H1 (cell line): ENCODE measurements at regions not wholly inside any gene's neighbourhood (a gene's known extent, or its start where the extent isn't known, plus 50 kb on each side); places are given as distances from the start of the nearest gene placed in this dataset.

ENCODE experiments used
- CTCF ChIA-PET: fragments of 300-600 bp; sonication (Branson Sonifier 250); formaldehyde crosslinking; loops from one replicate; lab custom pipeline; 2021; ENCODE audit not compliant: partially characterized antibody; lab: Charles Lee
- POLR2A ChIA-PET: fragments of 300-600 bp; sonication (Branson Sonifier 250); formaldehyde crosslinking; loops from one replicate; lab custom pipeline; 2021; ENCODE audit warnings: inconsistent platforms; ENCODE audit not compliant: partially characterized antibody; lab: Charles Lee
- DNase-seq, 2 experiments: peaks; one replicate each; pipeline versions ENCODE4 v3.0.0 to v3.0.0-alpha.2; 2010 to 2022; ENCODE audit warnings: low spot score in 2 of 2, low read depth in 1 of 2, mixed read lengths in 1 of 2
- FAIRE-seq: peaks from 2 replicates; lab custom pipeline; 2011; peaks lifted over from hg19 to GRCh38; lab: Jason Lieb, UNC
- H2AFZ ChIP-seq: 2 replicates; pipeline ENCODE4 v1.8.1; 2012; ENCODE audit warnings: low read length, inconsistent platforms
- H2AK5ac ChIP-seq: 2 replicates; pipeline ENCODE4 v1.6.1; 2013; ENCODE audit warnings: low read depth, low read length
- H2BK120ac ChIP-seq: replicated peaks from 2 replicates; pipeline ENCODE3; 2013; ENCODE audit warnings: low read depth, low read length, inconsistent platforms
- H2BK12ac ChIP-seq: 2 replicates; pipeline ENCODE4 v1.6.1; 2013; ENCODE audit warnings: low read depth, low read length
- H2BK15ac ChIP-seq: 2 replicates; pipeline ENCODE4 v1.6.1; 2013; ENCODE audit warnings: low read length
- H2BK20ac ChIP-seq: 2 replicates; pipeline ENCODE4 v1.6.1; 2013; ENCODE audit warnings: low read length
- H2BK5ac ChIP-seq: 2 replicates; pipeline ENCODE4 v1.6.1; 2013; ENCODE audit warnings: low read depth, low read length
- H3K14ac ChIP-seq: 2 replicates; pipeline ENCODE4 v1.6.1; 2013; ENCODE audit warnings: inconsistent platforms; ENCODE audit not compliant: insufficient read length
- H3K18ac ChIP-seq: 2 replicates; pipeline ENCODE4 v1.6.1; 2013; ENCODE audit warnings: low read length; ENCODE audit errors: extremely low read depth
- H3K23ac ChIP-seq: 2 replicates; pipeline ENCODE4 v1.6.1; 2013; ENCODE audit warnings: inconsistent platforms; ENCODE audit not compliant: insufficient read length
- H3K23me2 ChIP-seq: 2 replicates; pipeline ENCODE4 v1.6.1; 2013; ENCODE audit warnings: low read depth, low read length
- H3K27ac ChIP-seq: 2 replicates; pipeline ENCODE4 v1.6.1; 2011; ENCODE audit warnings: low read depth, low read length, inconsistent platforms
- H3K27me3 ChIP-seq, 4 experiments: replicated peaks in 1 of 4; 1 replicate in 1 of 4; 2 replicates in 3 of 4; pipeline versions ENCODE4 v1.6.1 to v1.8.1; 2011 to 2013; ENCODE audit warnings: low read length in 3 of 4, mild to moderate bottlenecking in 3 of 4, inconsistent platforms in 2 of 4, mixed read lengths in 2 of 4, moderate library complexity in 1 of 4; ENCODE audit not compliant: control insufficient read depth in 3 of 4, insufficient read depth in 3 of 4; ENCODE audit errors: extremely low read depth in 1 of 4
- H3K36me3 ChIP-seq, 4 experiments: 2 replicates each; pipeline versions ENCODE4 v1.6.1 to v1.8.1; 2011 to 2013; ENCODE audit warnings: mild to moderate bottlenecking in 4 of 4, low read length in 3 of 4, moderate library complexity in 2 of 4, control low read depth in 1 of 4, inconsistent platforms in 1 of 4; ENCODE audit not compliant: insufficient read depth in 4 of 4, control insufficient read depth in 2 of 4
- H3K4ac ChIP-seq: replicated peaks from 2 replicates; pipeline ENCODE3; 2013; ENCODE audit warnings: low read length, low read depth, mixed read lengths, inconsistent platforms; ENCODE audit not compliant: insufficient read length
- H3K4me1 ChIP-seq, 4 experiments: replicated peaks in 1 of 4; 1 replicate in 1 of 4; 2 replicates in 3 of 4; pipeline versions ENCODE4 v1.6.1 to v1.8.1; 2011 to 2013; ENCODE audit warnings: low read length in 3 of 4, inconsistent platforms in 2 of 4, mixed read lengths in 1 of 4; ENCODE audit not compliant: insufficient read depth in 4 of 4, control insufficient read depth in 3 of 4
- H3K4me2 ChIP-seq, 2 experiments: 2 replicates each; pipeline versions ENCODE4 v1.6.1 to v1.8.1; 2011 to 2013; ENCODE audit warnings: low read depth in 2 of 2, low read length in 2 of 2, control low read depth in 1 of 2, inconsistent platforms in 1 of 2, mild to moderate bottlenecking in 1 of 2; ENCODE audit not compliant: insufficient read depth in 1 of 2
- H3K4me3 ChIP-seq, 4 experiments: fragments of 200-600, 300-600 bp in 1 of 4; sonication (generic), shearing (Covaris generic), sonication (Bioruptor Twin) in 1 of 4; 2 replicates each; pipeline versions ENCODE4 v1.5.1 to v1.8.1; 2011 to 2016; ENCODE audit warnings: low read length in 4 of 4, low read depth in 3 of 4, control low read depth in 2 of 4, inconsistent platforms in 2 of 4, mild to moderate bottlenecking in 2 of 4, mixed read lengths in 1 of 4, moderate library complexity in 1 of 4; ENCODE audit not compliant: insufficient read depth in 2 of 4; ENCODE audit errors: extremely low read depth in 1 of 4
- H3K56ac ChIP-seq: replicated peaks from 2 replicates; pipeline ENCODE3; 2013; ENCODE audit warnings: low read depth, mild to moderate bottlenecking, mixed read lengths, low read length, inconsistent platforms; ENCODE audit not compliant: insufficient read length
- H3K79me1 ChIP-seq: 2 replicates; pipeline ENCODE4 v1.6.1; 2013; ENCODE audit warnings: low read depth, low read length, control low read depth
- H3K79me2 ChIP-seq, 2 experiments: 2 replicates each; pipeline versions ENCODE4 v1.6.1 to v1.8.1; 2012 to 2013; ENCODE audit warnings: low read length in 2 of 2, mild to moderate bottlenecking in 2 of 2, inconsistent platforms in 1 of 2; ENCODE audit not compliant: insufficient read depth in 2 of 2, control insufficient read depth in 1 of 2
- H3K9ac ChIP-seq, 4 experiments: replicated peaks in 1 of 4; 1 replicate in 1 of 4; 2 replicates in 3 of 4; pipeline versions ENCODE4 v1.6.1 to v1.8.1; 2011 to 2013; ENCODE audit warnings: low read depth in 3 of 4, low read length in 3 of 4, control low read depth in 2 of 4, mild to moderate bottlenecking in 2 of 4, moderate library complexity in 2 of 4, inconsistent platforms in 1 of 4; ENCODE audit errors: extremely low read depth in 1 of 4
- H3K9me3 ChIP-seq, 2 experiments: 2 replicates each; pipeline versions ENCODE4 v1.6.1 to v1.8.1; 2012 to 2013; ENCODE audit warnings: mild to moderate bottlenecking in 2 of 2, moderate library complexity in 2 of 2, control low read depth in 1 of 2, inconsistent platforms in 1 of 2, low read depth in 1 of 2, low read length in 1 of 2, mixed read lengths in 1 of 2; ENCODE audit not compliant: insufficient read depth in 2 of 2
- H4K20me1 ChIP-seq, 2 experiments: replicated peaks in 1 of 2; 2 replicates each; pipeline versions ENCODE3 to v1.8.1; 2011 to 2013; ENCODE audit warnings: inconsistent platforms in 2 of 2, low read length in 2 of 2, mild to moderate bottlenecking in 1 of 2; ENCODE audit not compliant: insufficient read depth in 2 of 2, control insufficient read depth in 1 of 2
- H4K5ac ChIP-seq: 2 replicates; pipeline ENCODE4 v1.6.1; 2013; ENCODE audit warnings: low read length, low read depth, mixed read lengths, inconsistent platforms; ENCODE audit not compliant: insufficient read length
- H4K8ac ChIP-seq: 2 replicates; pipeline ENCODE4 v1.8.0; 2013; ENCODE audit warnings: mild to moderate bottlenecking, moderate library complexity, low read length, inconsistent platforms; ENCODE audit not compliant: insufficient read depth; ENCODE audit errors: extremely low read depth
- H4K91ac ChIP-seq: replicated peaks from 2 replicates; pipeline ENCODE3; 2013; ENCODE audit warnings: low read length, mixed read lengths, inconsistent platforms; ENCODE audit not compliant: insufficient read length
- BCL11A ChIP-seq, 2 experiments: IDR thresholded peaks; one replicate each; pipeline ENCODE4 v1.6.1; 2011; ENCODE audit warnings: low read depth in 2 of 2, low read length in 2 of 2, mild to moderate bottlenecking in 2 of 2
- CBX5 ChIP-seq: fragments of 300-800, 300-1000 bp; sonication (generic); IDR thresholded peaks from 2 replicates; pipeline ENCODE4 v1.7.1; 2016; ENCODE audit warnings: antibody characterized with exemption, low read length, low read depth
- CHD1 ChIP-seq: IDR thresholded peaks from 2 replicates; pipeline ENCODE4 v1.6.1; 2012; ENCODE audit warnings: low read depth, low read length, improper control_type of control experiment
- CREB1 ChIP-seq: IDR thresholded peaks from 2 replicates; pipeline ENCODE4 v1.6.1; 2012; ENCODE audit warnings: inconsistent platforms
- GABPA ChIP-seq: IDR thresholded peaks from 2 replicates; pipeline ENCODE4 v1.6.1; 2011; ENCODE audit warnings: mild to moderate bottlenecking, low read length, moderate library complexity, borderline replicate concordance; ENCODE audit not compliant: insufficient read depth
- HDAC2 ChIP-seq, 2 experiments: fragments of 300-600 bp in 1 of 2; sonication (generic) in 1 of 2; IDR thresholded peaks; 2 replicates each; pipeline ENCODE4 v1.6.1; 2011 to 2012; ENCODE audit warnings: low read depth in 2 of 2, low read length in 2 of 2, mild to moderate bottlenecking in 2 of 2, moderate library complexity in 2 of 2, borderline replicate concordance in 1 of 2, inconsistent platforms in 1 of 2
- RAD21 ChIP-seq, 2 experiments: IDR thresholded peaks in 1 of 2; conservative IDR thresholded peaks in 1 of 2; 2 replicates each; pipeline ENCODE4 v1.6.1; 2011; ENCODE audit warnings: low read depth in 2 of 2, low read length in 2 of 2, improper control_type of control experiment in 1 of 2, inconsistent platforms in 1 of 2, mild to moderate bottlenecking in 1 of 2, moderate library complexity in 1 of 2
- SIX5 ChIP-seq: IDR thresholded peaks from 2 replicates; pipeline ENCODE4 v1.6.1; 2011; ENCODE audit warnings: mild to moderate bottlenecking, low read depth, low read length
- ZNF274 ChIP-seq: IDR thresholded peaks from 2 replicates; pipeline ENCODE4 v1.7.0; 2012; ENCODE audit warnings: low read length, borderline replicate concordance; ENCODE audit errors: extremely low read depth
- WGBS, 2 experiments: shearing (Covaris generic) in 1 of 2; methylation state at CpG; one replicate each; pipeline versions ENCODE4 v1.1.6 to v1.1.7; 2013 to 2015; ENCODE audit warnings: low lambda C conversion rate in 2 of 2, mixed read lengths in 2 of 2, inconsistent platforms in 1 of 2, low coverage in 1 of 2, missing lambda C conversion rate in 1 of 2; ENCODE audit not compliant: insufficient replicate concordance in 2 of 2, insufficient coverage in 1 of 2, insufficient read length in 1 of 2; ENCODE audit errors: extremely low coverage in 1 of 2, missing lambda C conversion rate in 1 of 2; 5-methylcytosine and 5-hydroxymethylcytosine counted together
- TF ChIP-seq, protein P1 (sequence below): IDR thresholded peaks from 2 replicates; pipeline ENCODE4 v1.6.1; 2012; ENCODE audit warnings: low read length, inconsistent platforms

DNA sequence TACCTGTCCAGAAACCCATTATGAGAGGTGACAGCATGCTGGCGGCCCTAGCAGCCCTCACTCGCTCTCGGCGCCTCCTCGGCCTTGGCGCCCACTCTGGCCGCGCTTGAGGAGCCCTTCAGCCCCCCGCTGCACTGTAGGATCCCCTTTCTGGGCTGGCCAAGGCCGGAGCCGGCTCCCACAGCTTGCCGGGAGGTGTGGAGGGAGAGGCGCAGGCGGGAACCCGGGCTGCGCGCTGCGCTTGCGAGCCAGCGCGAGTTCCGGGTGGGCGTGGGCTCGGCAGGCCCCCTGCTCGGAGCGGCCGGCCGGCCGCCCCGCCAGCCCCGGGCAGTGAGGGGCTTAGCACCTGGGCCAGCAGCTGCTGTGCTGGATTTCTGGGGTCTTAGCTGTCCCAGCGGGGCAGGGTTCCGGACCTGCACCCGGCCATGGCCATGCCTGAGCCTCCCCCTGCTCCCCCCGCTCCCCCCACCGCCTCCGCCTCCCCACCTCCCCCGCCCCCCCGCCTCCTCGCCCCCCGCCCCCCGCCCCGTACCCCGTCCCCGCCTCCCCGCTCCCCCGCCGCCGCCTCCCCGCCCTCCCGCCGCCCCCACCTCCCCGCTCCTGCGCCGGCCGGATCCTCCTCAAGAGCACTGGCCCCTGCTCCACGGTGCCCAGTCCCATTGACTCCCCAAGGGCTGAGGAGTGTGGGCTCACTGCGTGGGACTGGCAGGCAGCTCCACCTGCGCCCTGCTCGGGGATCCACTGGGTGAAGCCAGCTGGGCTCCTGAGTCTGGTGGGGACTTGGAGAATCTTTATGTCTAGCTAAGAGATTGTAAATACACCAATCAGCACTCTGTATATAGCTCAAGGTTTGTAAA is 163.1 kb downstream of the KLHL28 start:
- Histone ChIP-seq H3K23me2 (no peaks in the 10 kb centered on the region), H3K4ac (no peak overlapping the region), H2BK15ac (no peak overlapping the region), H4K8ac (no peak overlapping the region), H4K20me1 (no peaks in the 10 kb centered on the region), H3K27me3 (no peaks in the 10 kb centered on the region), H3K79me2 (no peaks in the 10 kb centered on the region), H3K56ac (no peak overlapping the region), H3K4me1 (no peaks in the 10 kb centered on the region; a peak in 1 of 7 replicates), H3K79me1 (no peaks in the 10 kb centered on the region), H2BK120ac (no peak overlapping the region), H2BK5ac (no peak overlapping the region), H3K9ac (no peak overlapping the region), H3K18ac (no peak overlapping the region), H4K5ac (no peak overlapping the region), H2AK5ac (no peak overlapping the region), H4K91ac (no peak overlapping the region), H3K4me2 (no peak overlapping the region; a peak in 1 of 4 replicates), H3K4me3 (peak overlapping the region in 1 of 4 experiments; percentile 32; a peak in 1 of 8 replicates), H3K14ac (no peak overlapping the region), H2BK12ac (no peak overlapping the region), H3K9me3 (no peaks in the 10 kb centered on the region; a peak in 1 of 4 replicates), H3K23ac (no peak overlapping the region), H2AFZ (no peak overlapping the region), H3K36me3 (no peaks in the 10 kb centered on the region), H3K27ac (no peak overlapping the region), H2BK20ac (no peak overlapping the region)
- ChIA-PET CTCF (interaction anchor here (0.6 to 1.5 kb wide), 3 partner anchors 8 to 33 kb away, joined by 3 to 4 read pairs (median 4); no protein-coding TSS in a partner anchor), POLR2A (no interaction called here)
- DNase-seq = no peak
- 98% methylated on average over 12 of the region's 60 CpGs; no CpG with 5 or more reads in 1 of the 2 experiments for WGBS, 2 experiments
- no peak for FAIRE-seq
- TF ChIP-seq RAD21 (IDR thresholded peaks at IDR 0.05 in 1 of 2, conservative IDR thresholded peaks at IDR 0.05 in 1 of 2; ENCODE audit: low read depth in 2 of 2, low read length in 2 of 2) (no peak), HDAC2 (IDR thresholded peaks at IDR 0.05; ENCODE audit: borderline replicate concordance in 1 of 2, low read depth in 2 of 2, low read length in 2 of 2) (no peak), BCL11A (IDR thresholded peaks at IDR 0.05; ENCODE audit: low read depth in 2 of 2, low read length in 2 of 2) (no peak), CBX5 (no peak), GABPA (no peak), SIX5 (no peak), CREB1 (no peak), CHD1 (no peak), ZNF274 (no peak)
- TF ChIP-seq, protein P1, sequence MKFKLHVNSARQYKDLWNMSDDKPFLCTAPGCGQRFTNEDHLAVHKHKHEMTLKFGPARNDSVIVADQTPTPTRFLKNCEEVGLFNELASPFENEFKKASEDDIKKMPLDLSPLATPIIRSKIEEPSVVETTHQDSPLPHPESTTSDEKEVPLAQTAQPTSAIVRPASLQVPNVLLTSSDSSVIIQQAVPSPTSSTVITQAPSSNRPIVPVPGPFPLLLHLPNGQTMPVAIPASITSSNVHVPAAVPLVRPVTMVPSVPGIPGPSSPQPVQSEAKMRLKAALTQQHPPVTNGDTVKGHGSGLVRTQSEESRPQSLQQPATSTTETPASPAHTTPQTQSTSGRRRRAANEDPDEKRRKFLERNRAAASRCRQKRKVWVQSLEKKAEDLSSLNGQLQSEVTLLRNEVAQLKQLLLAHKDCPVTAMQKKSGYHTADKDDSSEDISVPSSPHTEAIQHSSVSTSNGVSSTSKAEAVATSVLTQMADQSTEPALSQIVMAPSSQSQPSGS = no peak
